NCI-H1092 treated with DMSO at 0.1 percent for 48 hours (cell line): ENCODE measurements at regions not wholly inside any gene's neighbourhood (a gene's known extent, or its start where the extent isn't known, plus 50 kb on each side); places are given as distances from the start of the nearest gene placed in this dataset.

Experiments used
- DNase-seq: peaks from one replicate; lab custom pipeline; 2025; lab: John Stamatoyannopoulos, UW

GRCh38 chr18:61618816-61619215, 274.0 kb downstream of the RNF152 start:
- no peak for DNase-seq

GRCh38 chr18:61616111-61616610, 276.6 kb downstream of the RNF152 start:
- DNase-seq: no peak

GRCh38 chr18:61612517-61612916, 279.3 kb downstream of the CDH20 start:
- no peak for DNase-seq

- DNase-seq: no peak
These were observed 275.9 kb downstream of the CDH20 start for GRCh38 chr18:61609131-61609530.

- no peak for DNase-seq
These were observed 275.1 kb downstream of the CDH20 start for GRCh38 chr18:61608316-61608715.

GRCh38 chr18:61607867-61608266, 274.6 kb downstream of the CDH20 start:
- DNase-seq: no peak

GRCh38 chr18:61606759-61607158, 273.5 kb downstream of the CDH20 start:
- DNase-seq: no peak

GRCh38 chr18:61606068-61606660, 272.9 kb downstream of the CDH20 start:
- DNase-seq: no peak

- no peak for DNase-seq
These were observed 272.3 kb downstream of the CDH20 start for GRCh38 chr18:61605376-61606067.
